ENCODE measurements at regions not wholly inside any gene's neighbourhood (a gene's known extent, or its start where the extent isn't known, plus 50 kb on each side); places are given as distances from the start of the nearest gene placed in this dataset.
A peak's percentile ranks its signal among the peaks of the same experiment; 100 is the strongest.

- DNase-seq (ENCODE audit: extremely low read depth in 1 of 11, low read depth in 9 of 11, low spot score in 4 of 11), result no peak
These were observed 491.5 kb downstream of the METTL15 start for GRCh38 chr11:28599656-28600055.

- DNase-seq (ENCODE audit: extremely low read depth in 1 of 11, low read depth in 9 of 11, low spot score in 4 of 11), result no peak
These were observed 490.3 kb downstream of the METTL15 start for GRCh38 chr11:28598531-28598930.

- DNase-seq (ENCODE audit: extremely low read depth in 1 of 11, low read depth in 9 of 11, low spot score in 4 of 11), result no peak
These were observed 488.6 kb downstream of the METTL15 start for GRCh38 chr11:28596816-28597215.

- DNase-seq (ENCODE audit: extremely low read depth in 1 of 11, low read depth in 9 of 11, low spot score in 4 of 11), result no peak
These were observed 484.0 kb downstream of the METTL15 start for GRCh38 chr11:28592141-28592540.

- no peak for DNase-seq (ENCODE audit: extremely low read depth in 1 of 11, low read depth in 9 of 11, low spot score in 4 of 11)
These were observed 476.8 kb downstream of the METTL15 start for GRCh38 chr11:28584992-28585391.

GRCh38 chr11:28582506-28582905 is 474.3 kb downstream of the METTL15 start:
- no peak for DNase-seq (ENCODE audit: extremely low read depth in 1 of 11, low read depth in 9 of 11, low spot score in 4 of 11)

- DNase-seq (ENCODE audit: extremely low read depth in 1 of 11, low read depth in 9 of 11, low spot score in 4 of 11), result no peak
These were observed 473.4 kb downstream of the METTL15 start for GRCh38 chr11:28581286-28582242.

GRCh38 chr11:28571371-28571770 is 463.2 kb downstream of the METTL15 start:
- no peak for DNase-seq (ENCODE audit: extremely low read depth in 1 of 11, low read depth in 9 of 11, low spot score in 4 of 11)

GRCh38 chr11:28569106-28569505 is 460.9 kb downstream of the METTL15 start:
- no peak for DNase-seq (ENCODE audit: extremely low read depth in 1 of 11, low read depth in 9 of 11, low spot score in 4 of 11)

GRCh38 chr11:28566339-28567089 is 458.3 kb downstream of the METTL15 start:
- peak in 4 of 11 donors; percentile 37 to 58 (median 39) for DNase-seq (ENCODE audit: extremely low read depth in 1 of 11, low read depth in 9 of 11, low spot score in 4 of 11)

- DNase-seq (ENCODE audit: extremely low read depth in 1 of 11, low read depth in 9 of 11, low spot score in 4 of 11), result no peak
These were observed 451.3 kb downstream of the METTL15 start for GRCh38 chr11:28559492-28559891.

GRCh38 chr11:28547321-28547741 is 439.1 kb downstream of the METTL15 start:
- DNase-seq (ENCODE audit: extremely low read depth in 1 of 11, low read depth in 9 of 11, low spot score in 4 of 11), result no peak

- DNase-seq (ENCODE audit: extremely low read depth in 1 of 11, low read depth in 9 of 11, low spot score in 4 of 11), result peak in 1 of 11 donors; percentile 21
These were observed 437.3 kb downstream of the METTL15 start for GRCh38 chr11:28545536-28545935.

- DNase-seq (ENCODE audit: extremely low read depth in 1 of 11, low read depth in 9 of 11, low spot score in 4 of 11), result peak in 1 of 11 donors; percentile 37
These were observed 434.4 kb downstream of the METTL15 start for GRCh38 chr11:28542561-28542960.

- no peak for DNase-seq (ENCODE audit: extremely low read depth in 1 of 11, low read depth in 9 of 11, low spot score in 4 of 11)
These were observed 431.2 kb downstream of the METTL15 start for GRCh38 chr11:28539239-28540030.

- no peak for DNase-seq (ENCODE audit: extremely low read depth in 1 of 11, low read depth in 9 of 11, low spot score in 4 of 11)
These were observed 429.6 kb downstream of the METTL15 start for GRCh38 chr11:28537822-28538221.

GRCh38 chr11:28536504-28537267 is 428.5 kb downstream of the METTL15 start:
- no peak for DNase-seq (ENCODE audit: extremely low read depth in 1 of 11, low read depth in 9 of 11, low spot score in 4 of 11)

- DNase-seq (ENCODE audit: extremely low read depth in 1 of 11, low read depth in 9 of 11, low spot score in 4 of 11), result no peak
These were observed 427.5 kb downstream of the METTL15 start for GRCh38 chr11:28535677-28536076.
